Endothelial cell (in vitro differentiated cells): ENCODE measurements at regions not wholly inside any gene's neighbourhood (a gene's known extent, or its start where the extent isn't known, plus 50 kb on each side); places are given as distances from the start of the nearest gene placed in this dataset.

Experiments
- DNase-seq: peaks from one replicate; pipeline ENCODE4 v3.0.0; 2021; ENCODE audit warnings: low spot score
- H3K27ac Mint-ChIP-seq: one replicate; pipeline ENCODE4 v1.8.0; 2021; ENCODE audit warnings: mixed read lengths, inconsistent platforms; ENCODE audit not compliant: unreplicated experiment
- H3K27me3 Mint-ChIP-seq: one replicate; pipeline ENCODE4 v1.8.0; 2021; ENCODE audit warnings: mild to moderate bottlenecking, moderate library complexity, mixed read lengths, inconsistent platforms; ENCODE audit not compliant: unreplicated experiment
- H3K36me3 Mint-ChIP-seq: one replicate; pipeline ENCODE4 v1.8.0; 2021; ENCODE audit warnings: mild to moderate bottlenecking, low read depth, mixed read lengths, inconsistent platforms; ENCODE audit not compliant: unreplicated experiment
- H3K4me1 Mint-ChIP-seq: one replicate; pipeline ENCODE4 v1.8.0; 2021; ENCODE audit warnings: mild to moderate bottlenecking, mixed read lengths, inconsistent platforms; ENCODE audit not compliant: unreplicated experiment
- H3K4me3 Mint-ChIP-seq: one replicate; pipeline ENCODE4 v1.8.0; 2021; ENCODE audit warnings: mild to moderate bottlenecking, mixed read lengths, inconsistent platforms; ENCODE audit not compliant: unreplicated experiment
- H3K9me3 Mint-ChIP-seq: one replicate; pipeline ENCODE4 v1.8.0; 2021; ENCODE audit warnings: mixed read lengths, inconsistent platforms; ENCODE audit not compliant: unreplicated experiment
- TF ChIP-seq, protein P1 (sequence below): fragments of 200-600 bp; sonication (generic); IDR thresholded peaks from one replicate; pipeline ENCODE4 v1.5.0; 2021; ENCODE audit warnings: antibody characterized with exemption; ENCODE audit not compliant: unreplicated experiment

DNA sequence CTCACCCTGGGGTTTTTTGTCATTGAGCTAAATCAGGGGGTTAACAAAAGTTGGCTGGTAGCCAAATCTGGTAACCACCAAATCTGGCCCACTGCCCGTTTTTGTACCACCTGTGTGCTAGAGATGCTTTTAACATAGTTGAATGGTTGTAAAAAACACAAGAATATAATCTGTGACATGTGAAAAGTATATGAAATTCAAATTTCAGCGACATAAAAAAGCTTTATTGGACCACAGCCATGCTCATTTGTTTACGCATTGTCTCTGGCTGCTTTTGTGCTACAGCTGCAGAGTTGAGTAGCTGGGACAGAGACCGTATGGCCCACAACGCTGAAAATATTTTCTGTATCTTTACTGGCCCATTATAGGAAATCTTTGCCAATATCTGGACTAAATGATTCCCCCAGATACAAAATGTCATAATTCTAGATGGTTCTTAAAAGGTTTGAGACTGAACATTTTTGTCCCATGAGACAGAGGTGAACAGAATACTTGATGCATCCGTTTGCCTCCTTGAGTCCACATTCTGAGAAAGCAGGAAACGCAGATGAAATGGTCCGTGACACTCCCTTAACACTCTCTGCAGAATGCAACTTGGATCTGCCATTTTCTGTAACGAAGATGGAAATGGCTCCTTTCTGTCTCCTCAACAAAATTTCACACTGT is 120.9 kb upstream of the PDZRN3 start:
- H3K27ac Mint-ChIP-seq = no peak overlapping the region
- no peak overlapping the region for H3K4me3 Mint-ChIP-seq
- no peaks in the 10 kb centered on the region for H3K9me3 Mint-ChIP-seq
- H3K36me3 Mint-ChIP-seq = no peaks in the 10 kb centered on the region
- no peak for DNase-seq
- TF ChIP-seq, protein P1, sequence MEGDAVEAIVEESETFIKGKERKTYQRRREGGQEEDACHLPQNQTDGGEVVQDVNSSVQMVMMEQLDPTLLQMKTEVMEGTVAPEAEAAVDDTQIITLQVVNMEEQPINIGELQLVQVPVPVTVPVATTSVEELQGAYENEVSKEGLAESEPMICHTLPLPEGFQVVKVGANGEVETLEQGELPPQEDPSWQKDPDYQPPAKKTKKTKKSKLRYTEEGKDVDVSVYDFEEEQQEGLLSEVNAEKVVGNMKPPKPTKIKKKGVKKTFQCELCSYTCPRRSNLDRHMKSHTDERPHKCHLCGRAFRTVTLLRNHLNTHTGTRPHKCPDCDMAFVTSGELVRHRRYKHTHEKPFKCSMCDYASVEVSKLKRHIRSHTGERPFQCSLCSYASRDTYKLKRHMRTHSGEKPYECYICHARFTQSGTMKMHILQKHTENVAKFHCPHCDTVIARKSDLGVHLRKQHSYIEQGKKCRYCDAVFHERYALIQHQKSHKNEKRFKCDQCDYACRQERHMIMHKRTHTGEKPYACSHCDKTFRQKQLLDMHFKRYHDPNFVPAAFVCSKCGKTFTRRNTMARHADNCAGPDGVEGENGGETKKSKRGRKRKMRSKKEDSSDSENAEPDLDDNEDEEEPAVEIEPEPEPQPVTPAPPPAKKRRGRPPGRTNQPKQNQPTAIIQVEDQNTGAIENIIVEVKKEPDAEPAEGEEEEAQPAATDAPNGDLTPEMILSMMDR = no peak
- H3K4me1 Mint-ChIP-seq = peaks cover 7% of the 10 kb centered on the region
- no peaks in the 10 kb centered on the region for H3K27me3 Mint-ChIP-seq

DNA sequence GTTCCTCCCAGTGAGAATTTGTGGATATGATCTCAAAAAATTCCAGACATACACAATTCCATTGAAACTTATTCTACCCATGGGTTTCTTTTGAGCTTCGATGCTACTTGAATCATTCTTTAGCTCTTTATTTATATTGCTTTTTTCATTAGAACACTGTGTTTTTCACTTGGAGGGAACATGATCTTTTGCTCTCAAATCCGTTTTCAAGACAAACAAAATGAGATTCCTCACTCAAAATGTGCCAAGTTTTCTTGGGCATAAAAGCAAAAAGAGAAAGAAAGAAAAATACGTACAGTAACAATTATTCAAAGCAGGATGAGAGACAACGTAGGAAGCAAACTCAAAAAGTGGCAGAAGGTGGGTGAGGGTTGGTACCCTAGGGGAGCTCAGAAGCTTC is 118.8 kb upstream of the PDZRN3 start:
- Mint-ChIP-seq H3K27me3 (no peaks in the 10 kb centered on the region), H3K36me3 (no peaks in the 10 kb centered on the region), H3K4me1 (peaks cover 7% of the 10 kb centered on the region), H3K9me3 (no peaks in the 10 kb centered on the region), H3K27ac (no peak overlapping the region), H3K4me3 (no peak overlapping the region)
- TF ChIP-seq, protein P1 = no peak
- no peak for DNase-seq

DNA sequence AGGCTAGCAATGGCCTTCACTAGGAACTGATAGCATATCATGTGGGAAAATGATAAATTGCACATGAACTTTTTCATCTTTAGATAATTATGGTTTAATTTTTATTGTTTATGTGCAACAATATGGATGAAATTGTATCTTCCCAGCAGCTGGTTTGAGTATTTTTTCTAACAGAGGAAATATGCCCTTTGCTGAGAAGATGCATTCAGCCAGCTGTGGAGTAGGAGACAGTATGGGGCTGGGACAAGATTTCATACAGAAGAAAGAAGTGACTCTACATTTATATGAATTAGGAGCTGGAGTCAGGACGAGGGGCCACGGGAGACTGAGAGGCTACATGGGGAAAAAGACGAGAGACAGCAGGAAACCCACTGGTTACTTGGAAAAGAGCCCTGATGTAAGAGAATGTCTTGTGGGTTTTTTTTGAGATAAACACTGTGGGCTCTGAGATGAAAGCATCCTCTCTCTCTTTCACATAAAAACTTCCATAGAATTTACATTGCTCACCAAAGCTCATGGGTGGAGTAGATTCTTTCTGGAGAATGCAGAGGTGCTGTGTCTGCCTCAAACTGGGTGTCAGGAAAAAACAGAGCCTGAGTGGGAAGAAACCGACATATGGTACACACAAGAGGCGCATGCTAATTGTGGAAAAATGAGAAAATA is 115.2 kb upstream of the PDZRN3 start:
- Mint-ChIP-seq H3K27me3 (no peaks in the 10 kb centered on the region), H3K36me3 (no peaks in the 10 kb centered on the region), H3K4me3 (no peak overlapping the region), H3K27ac (no peak overlapping the region), H3K9me3 (no peaks in the 10 kb centered on the region), H3K4me1 (peaks cover 7% of the 10 kb centered on the region)
- no peak for DNase-seq
- TF ChIP-seq, protein P1 = no peak

DNA sequence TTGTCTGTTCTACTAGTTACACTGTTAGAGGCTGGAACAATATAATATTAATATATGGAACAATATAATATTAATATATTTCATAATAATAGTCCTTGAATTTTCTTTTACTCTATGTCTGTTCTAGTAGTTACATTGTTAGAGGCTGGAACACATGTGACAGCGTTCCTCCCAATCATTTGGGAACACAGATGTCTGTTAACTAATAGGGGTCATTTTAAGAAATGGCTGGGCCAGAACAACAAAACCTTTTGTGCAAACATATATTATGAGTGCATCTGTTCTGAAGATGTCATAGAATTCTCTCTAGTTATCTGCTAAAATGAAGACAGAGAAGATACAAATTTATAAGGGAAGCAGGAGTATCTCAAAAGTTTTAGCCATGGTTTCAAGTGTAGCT is 114.0 kb upstream of the PDZRN3 start:
- no peak for DNase-seq
- no peak overlapping the region for H3K27ac Mint-ChIP-seq
- TF ChIP-seq, protein P1 = no peak
- H3K9me3 Mint-ChIP-seq = no peaks in the 10 kb centered on the region
- no peaks in the 10 kb centered on the region for H3K27me3 Mint-ChIP-seq
- no peak overlapping the region for H3K4me3 Mint-ChIP-seq
- H3K4me1 Mint-ChIP-seq = peaks cover 7% of the 10 kb centered on the region
- no peaks in the 10 kb centered on the region for H3K36me3 Mint-ChIP-seq
